COLO668 (cell line): ENCODE measurements at regions not wholly inside any gene's neighbourhood (a gene's known extent, or its start where the extent isn't known, plus 50 kb on each side); places are given as distances from the start of the nearest gene placed in this dataset.
A peak's percentile ranks its signal among the peaks of the same experiment; 100 is the strongest.

Experiments
- DNase-seq: peaks from one replicate; lab custom pipeline; 2025; ENCODE audit not compliant: unreplicated experiment; lab: John Stamatoyannopoulos, UW

- DNase-seq, result no peak
Observed at GRCh38 chr11:127462065-127462344, 461.4 kb upstream of the KIRREL3 start.

DNA sequence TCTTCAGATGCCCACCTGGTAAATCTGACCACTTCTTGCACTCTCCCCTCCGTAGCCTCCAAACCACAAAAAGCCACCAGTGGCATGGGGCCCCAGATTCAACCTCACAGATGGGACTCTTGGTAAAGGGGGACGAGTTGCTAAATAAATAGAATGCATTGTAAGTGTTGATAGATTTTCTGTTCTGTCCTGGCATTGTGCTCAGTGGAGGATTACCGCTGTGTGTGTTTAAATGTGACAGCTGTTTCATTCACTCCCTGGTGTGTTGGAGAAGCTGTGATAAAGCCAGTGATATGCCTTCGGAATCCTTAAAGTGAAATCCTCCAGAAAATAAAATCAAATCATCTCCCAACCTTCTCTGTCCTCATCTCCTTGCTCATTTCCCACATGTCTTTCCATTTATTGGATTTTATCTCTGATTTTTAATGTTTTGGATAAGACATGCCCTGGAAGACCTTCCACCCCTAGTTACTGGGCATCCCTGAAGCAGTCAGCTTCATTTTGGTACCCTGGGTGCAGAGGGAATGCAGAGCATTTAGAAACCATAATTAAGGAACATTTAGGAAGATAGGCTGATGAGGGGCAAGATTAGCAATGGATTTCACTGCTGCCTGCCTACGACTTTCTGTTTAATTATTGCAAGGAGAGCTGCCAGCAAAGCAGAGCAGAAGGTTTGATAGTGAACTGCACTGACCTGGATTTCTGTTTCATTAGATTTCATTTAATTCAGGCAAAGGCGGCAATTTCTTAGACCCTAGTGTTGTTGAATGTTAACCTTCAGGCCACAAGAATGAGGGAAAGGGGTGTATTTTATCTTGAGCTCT is 460.9 kb upstream of the KIRREL3 start:
- DNase-seq, result peak; percentile 20

DNA sequence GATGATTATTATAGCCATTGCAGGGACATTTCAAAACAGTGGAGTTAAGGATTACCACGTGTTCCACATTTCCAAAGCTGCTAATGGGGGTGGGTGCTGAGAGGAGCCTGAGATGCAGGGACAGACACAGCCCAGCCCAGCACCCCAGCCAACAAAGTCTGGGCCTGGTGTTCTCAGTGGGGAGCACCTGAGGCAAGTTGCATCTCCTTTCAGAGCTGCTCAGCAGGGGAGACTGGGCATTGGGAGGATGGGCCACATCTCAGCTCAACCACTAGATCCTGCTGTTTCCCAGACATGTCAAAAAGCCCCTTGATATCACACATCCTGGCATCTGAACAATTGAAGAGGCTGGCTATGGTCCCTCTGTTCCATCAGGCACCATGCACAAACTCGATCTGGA is 458.0 kb upstream of the KIRREL3 start:
- DNase-seq, result no peak

DNA sequence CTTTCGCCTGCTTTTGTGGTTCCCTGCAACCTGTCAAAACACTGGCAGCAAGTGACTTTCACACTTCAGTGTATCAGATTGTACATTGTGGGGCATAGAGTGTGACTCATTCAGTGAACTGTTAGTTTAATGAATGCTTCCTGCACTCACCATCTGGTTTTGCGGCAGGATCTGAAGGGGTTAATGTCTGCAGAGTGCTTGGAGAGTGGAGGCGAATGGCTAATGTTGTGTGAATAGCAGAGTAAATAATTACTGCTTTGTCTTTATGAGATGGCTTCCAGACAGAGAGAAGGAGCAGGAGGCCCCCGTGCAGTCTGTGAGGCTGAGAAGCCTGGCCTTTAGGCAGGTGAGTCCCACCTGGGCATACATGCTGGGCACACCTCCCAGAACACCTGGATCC is 454.3 kb upstream of the KIRREL3 start:
- DNase-seq, result peak; percentile 84

DNA sequence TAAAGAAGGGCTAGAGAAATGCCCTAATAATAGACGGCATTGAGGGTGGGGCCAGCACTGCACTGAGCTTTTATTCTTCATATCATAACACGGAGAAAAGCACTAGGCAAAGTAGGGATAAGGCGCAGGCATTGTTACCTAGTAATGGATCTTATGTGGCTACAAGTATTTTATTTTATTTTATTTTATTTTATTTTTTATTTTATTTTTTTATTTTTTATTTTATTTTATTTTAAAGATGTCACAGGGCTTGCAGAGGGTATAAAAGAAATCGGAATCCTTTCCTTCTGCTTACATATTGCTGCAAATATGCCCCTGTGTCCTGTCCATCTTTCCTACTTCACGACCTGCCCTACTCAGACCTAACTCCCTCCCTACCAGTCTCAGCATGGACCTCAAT is 452.0 kb upstream of the KIRREL3 start:
- DNase-seq, result no peak

DNA sequence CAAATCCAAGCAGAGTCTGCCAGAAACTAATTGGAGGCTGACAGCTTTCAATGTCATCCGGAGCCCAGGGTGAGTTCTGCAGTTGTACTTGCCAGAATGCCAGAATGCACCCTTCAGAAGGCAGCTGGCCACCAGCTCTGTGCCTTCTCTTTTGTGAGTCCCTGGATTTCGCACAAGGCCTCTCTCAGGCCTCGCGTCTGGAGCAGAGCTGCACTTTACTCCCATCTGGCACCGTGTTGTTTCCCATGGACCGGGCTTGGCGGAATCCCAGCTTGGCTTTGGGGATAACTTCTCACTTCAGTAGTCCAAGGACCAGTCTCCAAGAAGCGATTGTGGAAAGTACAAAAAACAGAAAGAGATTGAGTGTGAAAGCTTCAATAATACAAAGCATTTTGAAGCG is 451.3 kb upstream of the KIRREL3 start:
- DNase-seq, result no peak

- DNase-seq, result no peak
Observed at GRCh38 chr11:127448101-127448500, 447.5 kb upstream of the KIRREL3 start.

- DNase-seq, result no peak
Observed at GRCh38 chr11:127445476-127445875, 444.9 kb upstream of the KIRREL3 start.

- DNase-seq, result no peak
Observed at GRCh38 chr11:127443297-127443696, 442.7 kb upstream of the KIRREL3 start.

- DNase-seq, result no peak
Observed at GRCh38 chr11:127440616-127441015, 440.0 kb upstream of the KIRREL3 start.

- no peak for DNase-seq
Observed at GRCh38 chr11:127425281-127425680, 424.7 kb upstream of the KIRREL3 start.

GRCh38 chr11:127424661-127425060 is 424.1 kb upstream of the KIRREL3 start:
- DNase-seq, result no peak

DNA sequence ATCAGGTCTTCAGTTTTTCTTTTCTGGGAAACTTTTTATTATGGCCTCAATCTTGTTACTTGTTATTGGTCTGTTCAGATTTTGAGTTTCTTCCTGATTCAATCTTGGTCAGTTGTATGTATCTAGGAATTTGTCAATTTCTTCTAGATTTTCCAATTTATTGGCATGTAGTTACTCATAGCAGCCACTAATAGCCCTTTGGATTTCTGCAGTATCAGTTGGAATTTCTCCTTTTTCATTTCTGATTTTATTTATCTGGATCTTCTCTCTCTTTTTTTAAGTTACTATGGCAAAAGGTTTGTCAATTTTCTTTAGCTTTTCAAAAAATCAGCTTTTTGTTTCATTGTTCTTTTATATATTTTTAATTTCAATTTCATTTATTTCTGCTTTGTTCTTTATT is 419.6 kb upstream of the KIRREL3 start:
- DNase-seq, result no peak

- peak; percentile 83 for DNase-seq
Observed at GRCh38 chr11:127412722-127413380, 412.3 kb upstream of the KIRREL3 start.

DNA sequence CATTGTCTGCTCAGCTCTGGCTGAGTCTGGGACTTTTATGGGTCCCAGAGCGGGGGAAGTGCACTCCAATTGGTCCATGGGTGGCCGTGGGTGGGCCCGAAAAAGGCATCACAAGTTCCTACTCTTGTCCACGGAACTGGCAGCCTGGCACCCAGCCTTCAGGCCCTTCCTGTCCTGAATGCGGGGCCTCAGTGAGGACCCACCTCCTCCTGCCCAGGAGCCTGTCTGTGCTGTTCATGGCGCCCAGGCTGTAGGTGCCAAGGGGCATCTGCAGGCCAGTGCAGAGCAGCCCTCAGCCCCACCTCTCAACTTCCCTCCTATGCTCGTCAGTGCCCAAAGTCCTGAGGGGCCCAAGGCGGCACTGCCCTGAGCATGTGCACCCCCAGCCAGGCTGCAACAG is 411.7 kb upstream of the KIRREL3 start:
- no peak for DNase-seq

DNA sequence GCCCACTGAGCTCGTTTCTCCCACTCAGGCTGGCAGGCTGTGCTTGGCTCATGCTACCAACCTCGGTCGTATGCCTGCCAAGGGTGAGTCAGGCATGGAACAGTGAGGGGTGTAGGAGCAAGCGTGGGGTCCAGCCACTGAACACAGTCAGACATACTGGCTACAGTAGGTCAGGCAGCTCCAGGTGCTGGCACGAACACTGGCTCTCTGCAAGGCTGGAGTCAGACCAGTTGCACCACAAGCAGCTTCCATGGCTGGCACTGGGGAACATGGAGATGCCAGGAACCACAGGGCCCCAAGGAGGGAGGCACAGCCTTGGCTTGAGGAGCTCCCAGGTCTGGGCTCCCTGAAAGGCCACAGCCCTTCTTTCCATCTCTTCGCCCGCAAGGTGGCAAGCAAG is 410.7 kb upstream of the KIRREL3 start:
- DNase-seq, result no peak

DNA sequence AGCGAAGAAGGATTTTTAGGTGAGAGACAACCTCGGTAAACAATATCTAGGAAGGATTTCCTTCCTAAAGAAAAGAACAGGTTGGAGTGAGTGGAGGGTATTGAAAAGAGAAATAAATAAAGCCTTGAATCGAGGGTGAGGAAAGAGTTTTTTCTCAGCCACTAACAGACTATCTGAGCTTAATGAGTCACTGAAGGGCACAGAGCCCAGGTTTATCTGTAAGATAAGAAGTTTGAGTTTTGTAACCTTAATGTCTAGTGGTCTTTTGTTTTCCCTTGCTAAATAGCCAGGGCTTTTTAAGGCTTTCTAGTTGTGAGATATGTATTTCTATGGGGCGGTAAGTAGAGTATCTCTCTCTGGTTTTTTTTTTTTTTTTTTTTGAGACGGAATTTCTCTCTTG is 394.5 kb upstream of the KIRREL3 start:
- no peak for DNase-seq

DNA sequence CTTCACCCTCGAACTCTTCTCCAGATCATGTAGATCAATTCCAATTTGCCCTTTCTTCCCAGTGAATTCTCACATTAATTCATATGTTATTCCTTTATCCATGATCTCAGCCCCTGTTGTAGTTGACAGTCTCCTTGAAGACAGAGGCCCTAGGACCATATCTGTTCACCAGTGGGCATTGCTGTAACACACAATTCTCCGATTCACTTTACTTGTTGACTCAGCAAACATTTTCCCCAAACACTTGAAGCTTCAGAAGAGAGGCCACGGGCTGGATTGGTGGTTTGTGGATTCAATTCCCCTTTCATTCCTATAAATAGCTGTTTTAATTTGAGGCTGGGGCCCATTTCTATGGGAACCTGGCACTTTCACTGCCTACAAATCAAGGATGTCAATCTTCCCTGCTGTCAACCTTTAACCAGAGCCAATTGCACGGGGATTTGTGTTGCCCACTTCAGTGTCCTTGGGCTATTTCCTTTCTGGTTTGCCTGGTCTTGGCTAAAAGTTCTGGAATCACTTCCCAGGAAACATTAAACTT is 393.0 kb upstream of the KIRREL3 start:
- no peak for DNase-seq

DNA sequence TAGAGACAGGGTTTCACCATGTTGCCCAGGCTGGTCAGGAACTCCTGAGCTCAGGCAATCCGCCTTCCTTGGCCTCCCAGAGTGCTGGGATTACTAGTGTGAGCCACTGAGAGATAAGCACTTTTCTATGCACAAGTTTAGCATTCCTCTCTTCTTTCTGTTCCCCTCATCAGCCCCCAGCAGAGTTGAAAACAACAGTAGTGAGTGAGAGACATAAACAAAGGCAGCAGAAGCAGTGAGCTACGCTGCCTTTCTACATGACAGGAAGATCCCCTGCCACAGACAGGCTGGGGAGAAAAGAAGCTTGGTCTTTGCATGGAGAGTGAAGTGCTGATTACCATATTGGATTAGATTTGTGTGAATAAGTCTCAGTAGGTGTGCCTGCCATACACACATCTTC is 392.0 kb upstream of the KIRREL3 start:
- no peak for DNase-seq

GRCh38 chr11:127390465-127390864 is 389.9 kb upstream of the KIRREL3 start:
- no peak for DNase-seq

GRCh38 chr11:127385071-127385470 is 384.5 kb upstream of the KIRREL3 start:
- DNase-seq, result no peak

- DNase-seq, result no peak
Observed at GRCh38 chr11:127383026-127383425, 382.5 kb upstream of the KIRREL3 start.

DNA sequence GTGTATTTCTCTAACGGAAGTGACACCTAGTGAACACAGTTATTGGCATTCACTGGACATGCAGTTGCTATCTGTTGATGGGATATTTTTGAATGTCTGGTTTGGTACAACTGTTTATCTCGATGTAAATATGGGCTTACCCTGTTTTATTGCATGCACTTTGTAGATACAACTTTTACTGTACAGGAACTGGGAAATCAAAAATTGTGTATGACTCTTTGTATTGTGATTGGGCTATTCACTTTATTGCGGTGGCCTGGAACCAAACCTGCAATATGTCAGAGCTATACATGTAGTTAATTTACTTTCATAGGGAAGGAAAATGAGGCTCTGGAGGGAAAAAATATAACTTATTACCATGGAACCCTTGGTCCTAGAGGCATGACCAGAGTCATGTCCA is 380.7 kb upstream of the KIRREL3 start:
- no peak for DNase-seq
